ENCODE measurements at regions not wholly inside any gene's neighbourhood (a gene's known extent, or its start where the extent isn't known, plus 50 kb on each side); places are given as distances from the start of the nearest gene placed in this dataset.

DNA sequence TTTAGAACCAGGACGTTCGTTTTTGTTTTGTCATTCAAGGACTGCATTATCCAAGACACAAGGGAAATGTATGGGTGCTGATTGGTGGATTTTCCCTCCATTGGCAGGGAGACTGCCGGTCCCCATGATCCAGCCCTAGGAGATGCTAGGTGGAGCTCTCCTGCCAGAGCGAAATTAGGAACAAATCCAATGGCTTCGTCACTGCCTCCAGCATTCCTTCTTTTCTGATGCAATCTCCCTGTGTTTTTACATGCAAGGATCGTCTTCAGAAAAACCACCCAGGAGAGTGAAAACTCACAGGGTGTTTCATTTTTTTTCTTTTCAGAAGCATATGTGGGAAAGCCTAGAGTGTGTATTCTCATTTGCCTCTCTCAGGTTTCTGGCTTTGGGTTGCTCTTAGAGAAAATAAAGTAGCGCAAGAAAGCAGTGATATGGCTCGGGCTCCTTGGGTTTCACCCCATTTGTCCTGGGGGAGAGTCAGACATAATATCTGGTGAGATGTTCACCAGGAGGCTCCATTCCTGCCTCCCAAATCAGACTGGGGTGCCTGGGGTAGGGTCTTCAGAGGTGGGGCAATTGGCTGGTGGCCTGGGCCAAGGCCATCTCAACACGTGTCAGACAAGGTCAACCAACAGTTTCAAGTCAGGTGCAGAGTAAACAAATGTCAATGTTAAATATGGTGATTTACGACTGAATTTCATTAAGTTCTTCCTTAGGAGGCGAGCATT lies 450.9 kb upstream of the MKI67 start:
- peaks cover 14 to 28% of the 10 kb centered on the region in 2 experiments; a peak in 4 of 5 replicates for H3K4me1 ChIP-seq (replicated peaks in 1 of 2; ENCODE audit: control insufficient read depth in 2 of 2, insufficient read depth in 2 of 2, low read length in 2 of 2)
- ATAC-seq (no peak), FAIRE-seq (no peak), DNase-seq (ENCODE audit: extremely low read depth in 1 of 4, low spot score in 3 of 4) (no peak)
- WGBS (ENCODE audit: insufficient coverage, low coverage, missing lambda C conversion rate) = 65% methylated on average over 9 of the region's 11 CpGs
- H2AFZ ChIP-seq (ENCODE audit: low read depth, low read length) = peak overlapping the region; percentile 20
- no TSS peak for BruUV-seq (replicated peaks)
- intact Hi-C loops (cut with micrococcal nuclease) = loop anchor here (10.0 kb wide), 1 partner anchor 158 kb away; no protein-coding TSS in a partner anchor
- CTCF ChIA-PET (ENCODE audit: low intra/inter-chr PET ratio) = no interaction called here
- no peaks in the 10 kb centered on the region for H3K27me3 ChIP-seq (ENCODE audit: control insufficient read depth in 2 of 2, insufficient read depth in 2 of 2, low read length in 2 of 2)
- in situ Hi-C loops (cut with MboI) = loop anchor here (25.0 kb wide), 1 partner anchor 1535 kb away; the partner anchor contains the start of gene C10orf143
- no peaks in the 10 kb centered on the region for H3K9me1 ChIP-seq (ENCODE audit: control insufficient read depth, insufficient read depth, low read length)
- H4K20me1 ChIP-seq (replicated peaks; ENCODE audit: control insufficient read depth, insufficient read depth, low read length) = no peaks in the 10 kb centered on the region
- no peaks in the 10 kb centered on the region for H3K9me3 ChIP-seq (replicated peaks; ENCODE audit: control insufficient read depth, insufficient read depth, low read depth, low read length)
- H3K4me3 ChIP-seq = no peak overlapping the region
- no peak overlapping the region for H3K4me2 ChIP-seq (ENCODE audit: insufficient read depth, low read length)
- POLR2A ChIA-PET = interaction anchor here (0.6 kb wide), 1 partner anchor 11 kb away, joined by 4 read pairs; no protein-coding TSS in a partner anchor
- no peaks in the 10 kb centered on the region for H3K36me3 ChIP-seq (ENCODE audit: control insufficient read depth, insufficient read depth, low read length)
- no peak overlapping the region for H3K9ac ChIP-seq (ENCODE audit: insufficient read depth in 1 of 2, low read depth in 2 of 2, low read length in 2 of 2)
- no peaks in the 10 kb centered on the region for H3K79me2 ChIP-seq (ENCODE audit: control insufficient read depth, insufficient read depth, low read length)
- peak overlapping the region; percentile 14; the same call in 1 of the 3 replicates for H3K27ac ChIP-seq (ENCODE audit: extremely low read depth, low read depth, low read length)
- no peak for TF ChIP-seq CBFB (CRISPR knock-in tag; IDR thresholded peaks at IDR 0.05)
- no peak for TF ChIP-seq CEBPG (CRISPR knock-in tag; IDR thresholded peaks at IDR 0.05)
- peak in 1 of 2 experiments; percentile 37; a peak in 1 of 4 replicates for TF ChIP-seq CEBPG (tag; conservative IDR thresholded peaks at IDR 0.05 in 1 of 2, IDR thresholded peaks at IDR 0.05 in 1 of 2)
- TF ChIP-seq, protein P1, sequence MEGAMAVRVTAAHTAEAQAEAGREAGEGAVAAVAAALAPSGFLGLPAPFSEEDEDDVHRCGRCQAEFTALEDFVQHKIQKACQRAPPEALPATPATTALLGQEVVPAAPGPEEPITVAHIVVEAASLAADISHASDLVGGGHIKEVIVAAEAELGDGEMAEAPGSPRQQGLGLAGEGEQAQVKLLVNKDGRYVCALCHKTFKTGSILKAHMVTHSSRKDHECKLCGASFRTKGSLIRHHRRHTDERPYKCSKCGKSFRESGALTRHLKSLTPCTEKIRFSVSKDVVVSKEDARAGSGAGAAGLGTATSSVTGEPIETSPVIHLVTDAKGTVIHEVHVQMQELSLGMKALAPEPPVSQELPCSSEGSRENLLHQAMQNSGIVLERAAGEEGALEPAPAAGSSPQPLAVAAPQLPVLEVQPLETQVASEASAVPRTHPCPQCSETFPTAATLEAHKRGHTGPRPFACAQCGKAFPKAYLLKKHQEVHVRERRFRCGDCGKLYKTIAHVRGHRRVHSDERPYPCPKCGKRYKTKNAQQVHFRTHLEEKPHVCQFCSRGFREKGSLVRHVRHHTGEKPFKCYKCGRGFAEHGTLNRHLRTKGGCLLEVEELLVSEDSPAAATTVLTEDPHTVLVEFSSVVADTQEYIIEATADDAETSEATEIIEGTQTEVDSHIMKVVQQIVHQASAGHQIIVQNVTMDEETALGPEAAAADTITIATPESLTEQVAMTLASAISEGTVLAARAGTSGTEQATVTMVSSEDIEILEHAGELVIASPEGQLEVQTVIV (CRISPR knock-in tag; IDR thresholded peaks at IDR 0.05; ENCODE audit: borderline replicate concordance) = no peak
- TF ChIP-seq EHMT2 (IDR thresholded peaks at IDR 0.05) = no peak
- no peak for TF ChIP-seq U2AF1 (optimal IDR thresholded peaks at IDR 0.05; ENCODE audit: low read depth, low read length)
- no peak for TF ChIP-seq SMAD2 (IDR thresholded peaks at IDR 0.05; ENCODE audit: low read depth, low read length)
- no peak for TF ChIP-seq CBFA2T3 (IDR thresholded peaks at IDR 0.05)
- TF ChIP-seq PBX2 (CRISPR knock-in tag; IDR thresholded peaks at IDR 0.05; ENCODE audit: low read depth) = no peak
- no peak for TF ChIP-seq PBX2 (tag; conservative IDR thresholded peaks at IDR 0.05; ENCODE audit: low read depth)
- TF ChIP-seq, protein P2, sequence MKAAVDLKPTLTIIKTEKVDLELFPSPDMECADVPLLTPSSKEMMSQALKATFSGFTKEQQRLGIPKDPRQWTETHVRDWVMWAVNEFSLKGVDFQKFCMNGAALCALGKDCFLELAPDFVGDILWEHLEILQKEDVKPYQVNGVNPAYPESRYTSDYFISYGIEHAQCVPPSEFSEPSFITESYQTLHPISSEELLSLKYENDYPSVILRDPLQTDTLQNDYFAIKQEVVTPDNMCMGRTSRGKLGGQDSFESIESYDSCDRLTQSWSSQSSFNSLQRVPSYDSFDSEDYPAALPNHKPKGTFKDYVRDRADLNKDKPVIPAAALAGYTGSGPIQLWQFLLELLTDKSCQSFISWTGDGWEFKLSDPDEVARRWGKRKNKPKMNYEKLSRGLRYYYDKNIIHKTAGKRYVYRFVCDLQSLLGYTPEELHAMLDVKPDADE (conservative IDR thresholded peaks at IDR 0.05; ENCODE audit: control insufficient read depth, low read depth, low read length) = no peak
- no peak for TF ChIP-seq PURB (CRISPR knock-in tag; IDR thresholded peaks at IDR 0.05; ENCODE audit: low read depth)
- TF ChIP-seq ARHGAP35 (IDR thresholded peaks at IDR 0.05; ENCODE audit: partially characterized antibody) = no peak
- TF ChIP-seq ZNF263 (CRISPR knock-in tag; IDR thresholded peaks at IDR 0.05; ENCODE audit: borderline replicate concordance) = no peak

Measured in K562 (cell line).